Activated T-cell treated with anti-CD3 and anti-CD28 coated beads, Interleukin-2, amount 50 U/mL, for 4 hours (primary cell): ENCODE measurements at regions not wholly inside any gene's neighbourhood (a gene's known extent, or its start where the extent isn't known, plus 50 kb on each side); places are given as distances from the start of the nearest gene placed in this dataset.

Source experiments
- ATAC-seq, 2 donors: fragments of 200-7000 bp; cut with Tn5 transposase; one replicate each; pipeline ENCODE4 v1.10.0; 2021
- DNase-seq: peaks from one replicate; pipeline ENCODE4 v3.0.0-alpha.2; 2020
- H3K27me3 Mint-ChIP-seq: one replicate; pipeline ENCODE4 v1.8.0; 2021; ENCODE audit warnings: low read depth, mixed read lengths
- H3K36me3 Mint-ChIP-seq: one replicate; pipeline ENCODE4 v1.8.0; 2022; ENCODE audit warnings: mixed read lengths; ENCODE audit not compliant: insufficient read depth
- H3K4me1 Mint-ChIP-seq: one replicate; pipeline ENCODE4 v1.8.0; 2021; ENCODE audit warnings: low read depth, mixed read lengths
- H3K4me3 Mint-ChIP-seq: one replicate; pipeline ENCODE4 v1.8.0; 2021; ENCODE audit warnings: mild to moderate bottlenecking, moderate library complexity, mixed read lengths
- H3K9me3 Mint-ChIP-seq: one replicate; pipeline ENCODE4 v1.8.0; 2021; ENCODE audit warnings: mixed read lengths

DNA sequence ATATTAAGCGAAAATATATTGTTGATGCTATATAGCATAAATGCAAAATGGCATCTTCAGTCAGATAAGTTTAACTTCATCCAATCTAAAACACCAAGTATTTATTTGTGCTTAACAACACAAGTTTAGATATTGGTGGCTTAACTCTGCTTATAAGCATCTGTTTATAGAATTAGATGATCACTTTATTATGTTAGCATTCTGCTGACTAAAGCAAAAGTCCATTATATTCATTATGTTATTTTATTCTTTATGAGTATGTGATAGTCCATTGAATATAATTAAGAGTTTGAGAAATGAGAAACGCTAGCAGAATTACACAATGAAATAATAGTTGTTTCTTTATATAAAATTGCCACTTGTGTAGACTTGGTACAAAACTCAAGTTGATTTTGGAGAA lies 401.2 kb upstream of the CDH7 start:
- no peaks in the 10 kb centered on the region for H3K36me3 Mint-ChIP-seq
- no peak for ATAC-seq
- H3K9me3 Mint-ChIP-seq = peaks cover 4% of the 10 kb centered on the region
- H3K27me3 Mint-ChIP-seq = no peaks in the 10 kb centered on the region
- H3K4me3 Mint-ChIP-seq = no peak overlapping the region
- no peak for DNase-seq
- H3K4me1 Mint-ChIP-seq = no peaks in the 10 kb centered on the region

DNA sequence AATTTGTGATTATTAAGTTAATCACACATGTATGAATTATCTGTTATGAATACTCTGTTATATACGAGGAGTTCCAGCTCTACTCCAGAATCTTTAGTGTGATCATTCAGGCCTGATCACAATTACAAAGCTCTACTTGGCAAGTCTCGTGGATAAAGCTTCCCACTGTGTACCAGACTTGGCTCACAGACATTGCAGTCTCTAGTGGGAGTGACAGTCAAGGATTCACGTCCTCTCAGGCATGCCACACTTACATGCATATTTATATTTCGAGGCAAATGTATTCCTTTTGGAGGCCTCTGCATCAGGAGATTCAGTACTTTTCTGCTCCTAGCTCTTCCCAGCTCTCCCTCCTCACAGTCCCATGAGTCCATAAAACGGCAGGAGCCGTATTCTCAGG lies 403.4 kb upstream of the CDH7 start:
- DNase-seq = no peak
- H3K27me3 Mint-ChIP-seq = no peaks in the 10 kb centered on the region
- ATAC-seq = no peak
- H3K4me1 Mint-ChIP-seq = no peaks in the 10 kb centered on the region
- H3K9me3 Mint-ChIP-seq = no peaks in the 10 kb centered on the region
- no peak overlapping the region for H3K4me3 Mint-ChIP-seq
- H3K36me3 Mint-ChIP-seq = no peaks in the 10 kb centered on the region

DNA sequence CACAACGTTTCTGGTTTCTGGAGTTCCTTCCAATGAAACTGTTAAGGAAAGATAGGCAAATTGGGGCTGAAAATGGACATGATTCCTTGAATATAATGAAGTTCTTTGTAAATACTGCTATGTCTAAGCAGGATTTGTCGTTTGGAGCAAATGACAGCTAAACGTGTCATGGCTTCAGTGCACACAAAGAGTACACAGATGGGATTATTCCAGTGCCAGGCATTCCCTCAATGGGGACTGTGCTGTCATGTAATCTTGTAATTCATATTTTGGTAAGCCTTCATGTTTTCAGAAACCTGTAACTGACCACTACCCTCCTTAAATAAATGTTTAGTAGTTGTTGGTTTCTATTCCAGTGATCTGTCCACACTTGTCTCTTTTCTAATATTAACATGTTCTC lies 404.7 kb upstream of the CDH7 start:
- H3K27me3 Mint-ChIP-seq = no peaks in the 10 kb centered on the region
- H3K4me1 Mint-ChIP-seq = no peaks in the 10 kb centered on the region
- no peaks in the 10 kb centered on the region for H3K36me3 Mint-ChIP-seq
- DNase-seq = no peak
- ATAC-seq = no peak
- H3K4me3 Mint-ChIP-seq = no peak overlapping the region
- H3K9me3 Mint-ChIP-seq = peaks cover 5% of the 10 kb centered on the region

DNA sequence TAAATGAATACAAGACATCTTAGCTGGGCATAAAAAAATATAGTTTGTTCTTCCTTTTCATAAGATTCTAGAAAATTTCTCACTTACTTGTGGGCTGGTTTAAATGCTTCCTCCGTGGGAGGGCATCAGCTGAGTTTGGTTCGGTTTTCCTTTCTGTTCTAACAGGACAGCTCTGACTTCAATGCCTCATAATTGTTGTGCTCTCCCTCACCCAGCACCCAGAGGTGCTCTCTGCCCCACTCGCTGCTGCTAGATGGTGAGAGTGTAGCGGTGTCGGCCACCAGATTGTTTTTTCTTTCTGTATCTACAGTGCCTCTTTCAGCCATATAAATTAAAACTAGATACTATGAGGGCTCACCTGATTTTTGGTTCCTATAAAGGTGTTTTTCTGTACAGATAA lies 407.2 kb upstream of the CDH7 start:
- Mint-ChIP-seq H3K9me3 (peaks cover 5% of the 10 kb centered on the region), H3K4me3 (no peak overlapping the region), H3K4me1 (no peaks in the 10 kb centered on the region), H3K27me3 (no peaks in the 10 kb centered on the region), H3K36me3 (no peaks in the 10 kb centered on the region)
- DNase-seq (no peak), ATAC-seq (no peak)

DNA sequence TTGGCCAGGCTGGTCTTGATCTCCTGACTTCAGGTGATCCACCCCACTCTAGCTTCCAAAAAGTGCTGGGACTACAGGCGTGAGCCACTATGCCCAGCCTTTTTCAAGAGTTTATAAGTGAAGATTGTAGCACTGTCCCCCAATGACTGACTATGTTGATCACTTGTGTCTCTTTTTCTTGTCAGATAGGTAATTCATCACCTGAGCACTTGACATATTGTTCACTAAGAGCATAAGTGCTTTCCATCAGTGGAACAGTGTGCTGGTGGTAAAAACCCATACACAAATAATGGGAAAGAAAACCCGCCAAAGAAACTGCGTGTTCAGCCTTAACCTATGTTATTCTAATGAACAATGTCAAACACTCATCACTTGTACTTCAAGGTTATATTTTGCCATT lies 414.4 kb upstream of the CDH7 start:
- DNase-seq (no peak), ATAC-seq (no peak)
- H3K27me3 Mint-ChIP-seq = no peaks in the 10 kb centered on the region
- H3K4me3 Mint-ChIP-seq = no peak overlapping the region
- peaks cover 13% of the 10 kb centered on the region for H3K9me3 Mint-ChIP-seq
- no peaks in the 10 kb centered on the region for H3K4me1 Mint-ChIP-seq
- H3K36me3 Mint-ChIP-seq = no peaks in the 10 kb centered on the region

DNA sequence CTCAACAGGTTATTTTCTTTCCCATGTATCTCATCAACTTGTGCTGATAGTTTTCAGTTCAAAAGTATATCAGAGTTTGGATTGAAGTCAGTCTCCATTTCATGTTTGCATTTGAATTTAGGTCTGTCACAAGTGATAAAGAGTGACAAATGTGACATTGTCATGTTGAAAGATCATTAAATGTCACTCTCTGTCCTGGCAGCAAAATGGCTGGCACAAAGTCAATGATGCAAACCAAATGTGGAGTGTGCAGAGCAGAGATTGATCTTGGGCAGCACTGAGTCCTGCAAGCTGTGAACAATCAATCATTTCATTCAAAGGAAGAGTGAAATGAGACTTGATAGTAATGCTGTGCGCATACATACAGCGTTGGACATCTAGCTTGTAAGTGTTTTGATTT lies 421.8 kb upstream of the CDH7 start:
- H3K4me3 Mint-ChIP-seq = no peak overlapping the region
- no peaks in the 10 kb centered on the region for H3K36me3 Mint-ChIP-seq
- H3K9me3 Mint-ChIP-seq = peaks cover 6% of the 10 kb centered on the region
- DNase-seq (no peak), ATAC-seq (no peak)
- no peaks in the 10 kb centered on the region for H3K27me3 Mint-ChIP-seq
- no peaks in the 10 kb centered on the region for H3K4me1 Mint-ChIP-seq

DNA sequence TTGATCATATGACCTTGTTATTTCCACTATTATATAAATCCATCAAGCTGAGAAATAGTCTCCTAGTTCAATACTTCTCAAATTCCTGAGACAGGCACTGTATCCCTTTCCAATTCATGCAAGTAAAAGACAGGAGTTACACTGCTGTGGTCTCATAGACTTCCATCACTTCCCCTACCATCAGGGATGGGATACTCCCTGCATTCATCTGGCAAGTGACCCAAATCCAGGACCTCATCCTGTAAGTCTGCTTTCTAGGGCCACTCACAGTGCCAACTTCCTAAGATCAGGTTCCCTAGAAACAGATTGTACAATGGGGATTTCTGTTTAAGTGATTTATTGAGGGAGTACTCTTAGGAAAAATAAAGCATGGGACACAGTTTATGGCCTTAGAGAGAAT lies 424.0 kb upstream of the CDH7 start:
- H3K36me3 Mint-ChIP-seq = no peaks in the 10 kb centered on the region
- no peaks in the 10 kb centered on the region for H3K4me1 Mint-ChIP-seq
- DNase-seq (no peak), ATAC-seq (no peak)
- peaks cover 5% of the 10 kb centered on the region for H3K9me3 Mint-ChIP-seq
- no peaks in the 10 kb centered on the region for H3K27me3 Mint-ChIP-seq
- no peak overlapping the region for H3K4me3 Mint-ChIP-seq

DNA sequence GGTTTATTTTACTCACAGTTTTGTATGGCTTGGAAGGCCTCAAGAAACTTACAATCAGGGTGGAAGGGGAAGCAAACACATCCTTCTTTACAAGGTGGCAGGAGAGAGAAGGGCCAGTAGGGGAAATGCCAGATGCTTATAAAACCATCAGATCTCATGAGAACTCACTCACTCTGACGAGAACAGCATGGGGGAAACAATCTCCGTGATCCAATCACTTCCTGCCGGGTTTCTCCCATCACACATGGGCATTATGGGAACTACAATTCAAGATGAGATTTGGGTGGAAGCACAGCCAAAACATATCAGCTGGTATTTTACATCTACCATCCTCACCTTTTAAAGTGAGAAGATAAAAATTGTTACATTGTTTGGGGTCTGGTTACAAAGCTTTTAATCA lies 427.9 kb upstream of the CDH7 start:
- no peak for DNase-seq
- H3K36me3 Mint-ChIP-seq = no peaks in the 10 kb centered on the region
- no peaks in the 10 kb centered on the region for H3K27me3 Mint-ChIP-seq
- no peak overlapping the region for H3K4me3 Mint-ChIP-seq
- H3K4me1 Mint-ChIP-seq = no peaks in the 10 kb centered on the region
- H3K9me3 Mint-ChIP-seq = peaks cover 15% of the 10 kb centered on the region
- ATAC-seq = no peak

DNA sequence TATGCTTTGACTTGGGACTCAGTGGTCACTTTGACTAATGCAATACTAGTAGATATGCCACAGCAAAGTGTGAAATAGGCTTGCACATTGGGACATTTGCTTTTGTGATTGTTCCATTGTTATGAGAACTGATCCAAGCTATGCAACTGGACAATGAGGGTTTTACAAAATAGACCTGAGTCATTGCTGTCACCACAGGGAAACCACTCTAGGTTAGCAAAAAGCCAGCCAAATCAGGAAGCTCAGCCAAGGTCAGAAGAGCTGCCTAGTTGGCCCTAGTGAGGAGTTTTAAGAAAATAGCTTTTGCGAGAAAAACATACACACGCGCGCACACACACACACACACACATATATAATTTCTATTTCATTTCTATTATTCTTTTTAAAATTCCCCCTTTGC lies 452.4 kb upstream of the CDH7 start:
- Mint-ChIP-seq H3K9me3 (no peaks in the 10 kb centered on the region), H3K4me3 (no peak overlapping the region), H3K36me3 (no peaks in the 10 kb centered on the region), H3K27me3 (no peaks in the 10 kb centered on the region), H3K4me1 (no peaks in the 10 kb centered on the region)
- DNase-seq = no peak
- ATAC-seq = no peak

DNA sequence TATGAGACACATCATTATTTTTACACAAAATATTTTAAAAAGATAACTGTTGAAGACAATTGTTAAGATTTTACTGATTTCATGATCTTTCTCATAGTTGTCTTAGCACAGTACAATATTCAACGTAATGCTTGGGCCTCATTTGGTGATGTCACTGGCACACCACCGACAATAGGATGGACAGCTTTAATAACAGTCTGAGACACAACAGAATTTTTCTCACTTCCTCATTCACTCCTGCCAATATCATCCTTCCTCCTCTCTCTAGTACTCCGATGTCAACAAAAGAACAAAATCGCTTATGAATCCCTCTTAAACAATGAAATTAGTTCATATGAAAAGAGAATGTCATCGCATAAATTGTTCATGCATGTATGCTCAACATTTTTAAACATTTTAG lies 461.9 kb upstream of the CDH7 start:
- no peaks in the 10 kb centered on the region for H3K4me1 Mint-ChIP-seq
- DNase-seq (no peak), ATAC-seq (no peak)
- peaks cover 7% of the 10 kb centered on the region for H3K9me3 Mint-ChIP-seq
- no peak overlapping the region for H3K4me3 Mint-ChIP-seq
- H3K36me3 Mint-ChIP-seq = no peaks in the 10 kb centered on the region
- no peaks in the 10 kb centered on the region for H3K27me3 Mint-ChIP-seq

DNA sequence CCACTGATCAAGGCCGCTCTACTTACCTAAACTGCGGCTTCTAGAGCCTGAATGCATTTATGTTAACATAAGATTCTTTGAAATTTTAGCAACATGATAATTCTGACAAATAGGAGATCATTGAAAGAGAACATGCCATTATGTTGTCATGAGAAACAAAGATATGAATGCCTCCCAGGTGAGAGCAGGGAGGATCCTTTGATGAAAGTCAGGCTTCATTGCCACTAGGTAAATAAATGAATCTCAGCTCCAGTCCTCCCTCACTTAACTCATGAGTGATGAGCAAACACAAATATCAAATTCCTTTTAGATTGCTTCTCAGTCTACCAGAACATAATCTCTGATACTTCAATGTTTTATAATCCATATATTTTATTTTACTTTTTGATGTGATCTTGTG lies 463.2 kb upstream of the CDH7 start:
- Mint-ChIP-seq H3K4me3 (no peak overlapping the region), H3K36me3 (no peaks in the 10 kb centered on the region), H3K4me1 (no peaks in the 10 kb centered on the region), H3K9me3 (peaks cover 7% of the 10 kb centered on the region), H3K27me3 (no peaks in the 10 kb centered on the region)
- DNase-seq (no peak), ATAC-seq (no peak)

DNA sequence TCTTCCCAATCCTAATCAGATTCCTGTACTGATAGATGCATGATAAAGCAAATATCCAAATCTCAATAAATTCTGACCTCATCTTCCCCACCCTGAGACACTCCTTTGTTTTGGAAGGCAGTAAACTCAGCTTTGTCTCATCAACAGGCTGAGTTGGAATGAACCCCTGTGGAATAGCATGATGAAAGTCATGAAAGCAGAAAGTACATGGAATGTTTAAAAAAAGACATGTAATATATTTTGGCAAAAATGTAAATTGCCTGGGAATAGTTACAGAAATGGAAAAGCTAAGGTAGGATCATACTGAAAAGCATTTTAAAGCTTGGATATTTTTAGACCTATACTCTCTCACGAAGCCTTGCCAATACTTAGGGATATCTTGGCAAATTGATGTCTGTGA lies 468.7 kb upstream of the CDH7 start:
- Mint-ChIP-seq H3K27me3 (no peaks in the 10 kb centered on the region), H3K4me1 (no peaks in the 10 kb centered on the region), H3K36me3 (no peaks in the 10 kb centered on the region), H3K9me3 (peaks cover 16% of the 10 kb centered on the region), H3K4me3 (no peak overlapping the region)
- no peak for ATAC-seq
- DNase-seq = no peak

DNA sequence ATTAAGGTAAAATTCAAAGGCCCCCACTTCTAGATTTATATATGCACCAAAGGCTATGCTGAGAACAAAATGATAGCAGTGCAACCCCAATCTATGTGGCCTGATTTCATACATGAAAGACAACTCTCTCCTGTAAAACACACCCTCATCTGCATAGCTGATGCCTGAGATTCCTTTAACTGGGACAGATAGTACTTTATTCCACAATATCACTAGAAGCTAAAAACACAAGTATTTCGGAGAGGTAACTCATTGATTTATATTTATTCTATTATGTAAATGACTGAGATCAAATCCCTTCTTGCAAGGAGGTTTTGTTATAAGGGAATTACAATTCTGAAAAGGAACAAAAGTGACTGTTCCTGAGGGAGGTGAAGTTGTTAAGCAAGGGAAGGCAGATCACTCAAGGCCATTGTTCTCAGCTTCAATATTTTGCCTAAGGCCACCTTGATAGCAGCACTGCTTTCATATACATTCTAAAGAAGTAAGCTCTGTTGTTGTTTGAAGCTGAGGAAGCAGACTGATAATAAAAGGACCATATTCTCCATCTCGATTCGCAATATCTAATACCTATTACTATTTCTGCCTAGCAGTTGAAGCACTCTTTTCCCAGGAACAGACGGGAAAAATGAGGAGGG lies 471.0 kb upstream of the CDH7 start:
- DNase-seq (no peak), ATAC-seq (no peak)
- no peak overlapping the region for H3K4me3 Mint-ChIP-seq
- peaks cover 13% of the 10 kb centered on the region for H3K9me3 Mint-ChIP-seq
- no peaks in the 10 kb centered on the region for H3K36me3 Mint-ChIP-seq
- H3K4me1 Mint-ChIP-seq = no peaks in the 10 kb centered on the region
- no peaks in the 10 kb centered on the region for H3K27me3 Mint-ChIP-seq

DNA sequence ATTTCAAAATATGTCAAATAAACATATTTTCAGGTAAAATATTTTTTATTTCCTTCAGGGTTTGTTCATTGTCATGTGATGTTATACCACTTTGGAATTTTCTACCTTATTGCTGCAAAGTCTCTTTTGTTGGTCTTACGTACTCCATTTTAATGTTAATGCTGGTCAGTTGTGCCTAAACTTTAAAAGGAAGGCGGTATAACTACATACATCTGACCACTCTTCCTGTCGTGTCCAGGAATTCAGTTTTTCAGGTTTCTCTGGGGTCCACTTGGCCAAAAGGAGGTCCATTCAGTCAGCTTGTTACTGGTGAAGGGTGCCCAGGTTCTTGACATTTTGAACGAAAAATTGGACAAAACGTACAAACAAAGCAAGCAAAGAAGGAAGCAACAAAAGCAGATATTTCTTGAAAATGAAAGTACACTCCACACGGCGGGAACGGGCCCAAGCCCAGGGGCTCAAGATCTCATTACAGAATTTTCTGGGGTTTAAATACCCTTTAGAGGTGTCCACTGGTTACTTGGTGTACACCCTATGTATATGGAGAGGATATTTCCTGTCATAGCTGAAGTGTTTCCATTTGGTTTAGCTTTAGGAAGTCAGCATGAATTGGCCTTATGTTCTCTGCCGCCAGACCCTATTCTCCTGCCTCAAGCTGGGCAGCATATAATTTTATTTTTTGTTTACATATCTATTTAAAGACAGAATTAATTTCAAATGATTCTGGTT lies 471.7 kb upstream of the CDH7 start:
- no peaks in the 10 kb centered on the region for H3K4me1 Mint-ChIP-seq
- peaks cover 9% of the 10 kb centered on the region for H3K9me3 Mint-ChIP-seq
- no peaks in the 10 kb centered on the region for H3K36me3 Mint-ChIP-seq
- ATAC-seq (no peak), DNase-seq (no peak)
- no peaks in the 10 kb centered on the region for H3K27me3 Mint-ChIP-seq
- H3K4me3 Mint-ChIP-seq = no peak overlapping the region

DNA sequence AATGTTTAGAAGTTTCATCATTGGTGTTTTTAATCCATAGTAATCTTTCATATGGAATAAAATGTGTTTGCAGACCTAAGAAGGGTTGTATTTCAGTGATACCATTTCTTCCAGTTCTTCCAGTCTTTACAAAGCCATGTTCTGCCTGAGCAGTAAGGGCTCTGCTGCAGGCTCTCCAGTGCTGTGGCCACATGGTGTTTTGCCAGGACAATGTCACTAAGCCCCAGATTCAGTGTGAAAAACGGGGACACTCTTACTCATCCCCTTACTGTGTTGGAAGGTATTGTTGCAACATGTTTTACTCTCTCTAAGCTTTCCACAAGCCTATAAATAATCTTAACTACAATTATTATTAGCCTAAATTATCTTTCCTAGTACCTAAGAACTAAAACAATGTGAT lies 481.4 kb upstream of the CDH7 start:
- H3K4me1 Mint-ChIP-seq = no peaks in the 10 kb centered on the region
- no peak overlapping the region for H3K4me3 Mint-ChIP-seq
- no peak for ATAC-seq

More for the DNA sequence above, 481.4 kb upstream of the CDH7 start:
- H3K9me3 Mint-ChIP-seq = peaks cover 4% of the 10 kb centered on the region
- no peaks in the 10 kb centered on the region for H3K27me3 Mint-ChIP-seq
- no peak for DNase-seq
- no peaks in the 10 kb centered on the region for H3K36me3 Mint-ChIP-seq
